ENCODE measurements at regions not wholly inside any gene's neighbourhood (a gene's known extent, or its start where the extent isn't known, plus 50 kb on each side); places are given as distances from the start of the nearest gene placed in this dataset.

DNA sequence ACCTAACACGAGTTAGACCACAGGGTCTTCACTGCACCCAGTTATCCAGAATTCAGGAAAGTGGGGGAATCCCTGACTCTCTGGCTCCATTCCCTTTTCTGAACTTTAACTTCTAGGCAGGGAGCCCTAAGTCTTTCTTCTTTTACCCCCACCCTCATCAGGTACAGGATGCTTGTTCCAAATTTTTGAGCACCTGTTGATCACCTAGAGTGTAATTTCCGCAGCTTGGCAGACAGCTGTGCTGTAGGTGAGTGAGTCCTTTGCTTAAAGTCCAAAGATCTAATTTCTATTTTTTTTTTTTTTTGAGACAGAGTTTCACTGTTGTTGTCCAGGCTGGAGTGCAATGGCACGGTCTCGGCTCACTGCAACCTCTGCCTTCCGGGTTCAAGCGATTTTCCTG lies 89.5 kb upstream of the AKIRIN2 start:
- Histone ChIP-seq H3K4me3 (no peak overlapping the region), H3K36me3 (no peaks in the 10 kb centered on the region), H3K27ac (no peak overlapping the region), H3K9me3 (no peaks in the 10 kb centered on the region), H3K4me1 (ENCODE audit: control insufficient read depth in 1 of 2, low read depth in 2 of 2) (no peaks in the 10 kb centered on the region), H3K27me3 (replicated peaks; ENCODE audit: insufficient read depth) (no peaks in the 10 kb centered on the region)
- no peak for ATAC-seq (ENCODE audit: insufficient number of reproducible peaks, low FRiP score, low read depth)
- DNase-seq (ENCODE audit: low spot score), result no peak
- TF ChIP-seq, protein P1, sequence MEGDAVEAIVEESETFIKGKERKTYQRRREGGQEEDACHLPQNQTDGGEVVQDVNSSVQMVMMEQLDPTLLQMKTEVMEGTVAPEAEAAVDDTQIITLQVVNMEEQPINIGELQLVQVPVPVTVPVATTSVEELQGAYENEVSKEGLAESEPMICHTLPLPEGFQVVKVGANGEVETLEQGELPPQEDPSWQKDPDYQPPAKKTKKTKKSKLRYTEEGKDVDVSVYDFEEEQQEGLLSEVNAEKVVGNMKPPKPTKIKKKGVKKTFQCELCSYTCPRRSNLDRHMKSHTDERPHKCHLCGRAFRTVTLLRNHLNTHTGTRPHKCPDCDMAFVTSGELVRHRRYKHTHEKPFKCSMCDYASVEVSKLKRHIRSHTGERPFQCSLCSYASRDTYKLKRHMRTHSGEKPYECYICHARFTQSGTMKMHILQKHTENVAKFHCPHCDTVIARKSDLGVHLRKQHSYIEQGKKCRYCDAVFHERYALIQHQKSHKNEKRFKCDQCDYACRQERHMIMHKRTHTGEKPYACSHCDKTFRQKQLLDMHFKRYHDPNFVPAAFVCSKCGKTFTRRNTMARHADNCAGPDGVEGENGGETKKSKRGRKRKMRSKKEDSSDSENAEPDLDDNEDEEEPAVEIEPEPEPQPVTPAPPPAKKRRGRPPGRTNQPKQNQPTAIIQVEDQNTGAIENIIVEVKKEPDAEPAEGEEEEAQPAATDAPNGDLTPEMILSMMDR (IDR thresholded peaks at IDR 0.05), result no peak

DNA sequence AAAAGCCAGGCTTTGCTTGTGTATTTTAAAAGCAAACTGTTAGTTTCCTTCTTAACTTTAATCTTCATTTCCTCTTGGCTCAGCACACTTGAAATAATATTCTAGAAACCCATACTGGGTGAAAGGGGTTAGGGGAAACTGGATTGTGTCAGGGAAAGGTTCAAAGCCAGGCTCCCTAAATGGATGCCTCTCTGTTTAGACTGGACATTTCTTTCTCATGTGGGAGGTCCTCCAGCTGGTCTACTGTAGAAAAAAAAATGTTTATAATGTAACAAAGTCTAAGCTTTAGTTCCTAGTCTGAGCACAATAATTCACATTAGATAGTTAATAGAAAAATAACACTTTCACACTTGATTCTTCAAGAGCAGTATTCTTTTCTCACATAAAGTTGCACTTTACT lies 89.0 kb upstream of the AKIRIN2 start:
- DNase-seq (ENCODE audit: low spot score) (no peak), ATAC-seq (ENCODE audit: insufficient number of reproducible peaks, low FRiP score, low read depth) (no peak)
- no peak overlapping the region for H3K4me3 ChIP-seq
- TF ChIP-seq, protein P1 (IDR thresholded peaks at IDR 0.05), result no peak
- H3K9me3 ChIP-seq, result no peaks in the 10 kb centered on the region
- no peaks in the 10 kb centered on the region for H3K36me3 ChIP-seq
- H3K27ac ChIP-seq, result no peak overlapping the region
- H3K27me3 ChIP-seq (replicated peaks; ENCODE audit: insufficient read depth), result no peaks in the 10 kb centered on the region
- H3K4me1 ChIP-seq (ENCODE audit: control insufficient read depth in 1 of 2, low read depth in 2 of 2), result no peaks in the 10 kb centered on the region

DNA sequence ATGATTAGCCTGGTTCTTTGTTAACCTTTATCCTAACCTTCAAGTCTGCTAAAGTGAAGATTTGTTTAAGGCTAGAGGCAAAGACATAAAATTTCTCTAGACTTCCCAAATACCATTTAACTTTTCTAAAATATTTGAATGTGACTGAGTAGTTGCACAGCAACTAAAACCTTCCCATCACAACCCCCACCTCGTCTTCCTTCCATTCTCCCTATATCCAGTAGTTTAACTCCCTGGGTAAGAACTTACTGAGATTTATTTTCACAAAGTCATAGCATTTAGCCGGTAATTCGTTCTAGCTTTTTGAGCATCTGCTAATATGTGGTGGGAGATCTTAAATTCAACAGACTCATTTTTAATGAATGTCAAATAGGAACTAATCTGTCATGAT lies 87.9 kb upstream of the AKIRIN2 start:
- DNase-seq (ENCODE audit: low spot score) (no peak), ATAC-seq (ENCODE audit: insufficient number of reproducible peaks, low FRiP score, low read depth) (no peak)
- no peaks in the 10 kb centered on the region for H3K27me3 ChIP-seq (replicated peaks; ENCODE audit: insufficient read depth)
- H3K27ac ChIP-seq, result no peak overlapping the region
- no peaks in the 10 kb centered on the region for H3K9me3 ChIP-seq
- TF ChIP-seq, protein P1 (IDR thresholded peaks at IDR 0.05), result no peak
- H3K4me3 ChIP-seq, result no peak overlapping the region
- H3K4me1 ChIP-seq (ENCODE audit: control insufficient read depth in 1 of 2, low read depth in 2 of 2), result no peaks in the 10 kb centered on the region
- H3K36me3 ChIP-seq, result no peaks in the 10 kb centered on the region

GRCh38 chr6:87789198-87789899 lies 87.3 kb upstream of the AKIRIN2 start:
- Histone ChIP-seq H3K4me3 (no peak overlapping the region), H3K4me1 (ENCODE audit: control insufficient read depth in 1 of 2, low read depth in 2 of 2) (no peaks in the 10 kb centered on the region), H3K36me3 (no peaks in the 10 kb centered on the region), H3K27me3 (replicated peaks; ENCODE audit: insufficient read depth) (no peaks in the 10 kb centered on the region), H3K9me3 (no peaks in the 10 kb centered on the region), H3K27ac (no peak overlapping the region)
- ATAC-seq (ENCODE audit: insufficient number of reproducible peaks, low FRiP score, low read depth) (no peak), DNase-seq (ENCODE audit: low spot score) (no peak)
- TF ChIP-seq, protein P1 (IDR thresholded peaks at IDR 0.05), result no peak

DNA sequence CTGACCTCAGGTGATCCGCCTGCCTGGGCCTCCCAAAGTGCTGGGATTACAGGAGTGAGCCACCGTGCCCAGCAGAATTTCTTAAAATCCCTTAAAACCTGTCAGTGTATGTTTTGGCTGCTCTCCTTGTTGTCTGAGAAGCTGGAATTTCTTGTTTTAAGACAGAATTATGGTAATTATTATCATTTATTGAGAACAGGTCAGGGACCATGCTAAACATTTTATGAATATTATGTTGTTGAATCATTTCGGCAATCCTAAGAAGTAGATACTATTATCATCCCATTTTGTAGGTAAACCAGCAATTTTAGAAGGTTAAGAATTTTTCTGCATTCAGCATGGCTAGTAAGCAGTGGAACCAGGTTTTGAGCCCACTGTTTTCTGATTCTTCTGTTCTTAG lies 86.1 kb upstream of the AKIRIN2 start:
- Histone ChIP-seq H3K27ac (no peak overlapping the region), H3K9me3 (no peaks in the 10 kb centered on the region), H3K4me3 (no peak overlapping the region), H3K36me3 (no peaks in the 10 kb centered on the region), H3K4me1 (ENCODE audit: control insufficient read depth in 1 of 2, low read depth in 2 of 2) (no peaks in the 10 kb centered on the region), H3K27me3 (replicated peaks; ENCODE audit: insufficient read depth) (no peaks in the 10 kb centered on the region)
- ATAC-seq (ENCODE audit: insufficient number of reproducible peaks, low FRiP score, low read depth) (no peak), DNase-seq (ENCODE audit: low spot score) (no peak)
- TF ChIP-seq, protein P1 (IDR thresholded peaks at IDR 0.05), result no peak
